ENCODE measurements at regions not wholly inside any gene's neighbourhood (a gene's known extent, or its start where the extent isn't known, plus 50 kb on each side); places are given as distances from the start of the nearest gene placed in this dataset.

GRCh38 chr11:128214263-128214662, 373.1 kb downstream of the ETS1 start:
- DNase-seq: no peak

- DNase-seq: no peak
Measured at GRCh38 chr11:128213461-128213860, 373.9 kb downstream of the ETS1 start.

GRCh38 chr11:128212324-128212723, 375.0 kb downstream of the ETS1 start:
- DNase-seq: no peak

- DNase-seq: no peak
Measured at GRCh38 chr11:128210148-128210940, 377.0 kb downstream of the ETS1 start.

- no peak for DNase-seq
Measured at GRCh38 chr11:128209138-128209435, 378.3 kb downstream of the ETS1 start.

- no peak for DNase-seq
Measured at GRCh38 chr11:128208329-128209137, 378.8 kb downstream of the ETS1 start.

- no peak for DNase-seq
Measured at GRCh38 chr11:128207861-128208321, 379.5 kb downstream of the ETS1 start.

- no peak for DNase-seq
Measured at GRCh38 chr11:128206461-128206860, 380.9 kb downstream of the ETS1 start.

GRCh38 chr11:128205796-128206195, 381.6 kb downstream of the ETS1 start:
- DNase-seq: no peak

- DNase-seq: no peak
Measured at GRCh38 chr11:128204898-128205297, 382.5 kb downstream of the ETS1 start.

GRCh38 chr11:128201801-128202200, 385.6 kb downstream of the ETS1 start:
- no peak for DNase-seq

GRCh38 chr11:128201009-128201408, 386.3 kb downstream of the ETS1 start:
- no peak for DNase-seq

GRCh38 chr11:128200467-128200866, 386.9 kb downstream of the ETS1 start:
- no peak for DNase-seq

- no peak for DNase-seq
Measured at GRCh38 chr11:128198216-128198772, 389.1 kb downstream of the ETS1 start.

- DNase-seq: no peak
Measured at GRCh38 chr11:128196235-128196634, 391.1 kb downstream of the ETS1 start.

- no peak for DNase-seq
Measured at GRCh38 chr11:128195756-128196155, 391.6 kb downstream of the ETS1 start.

- DNase-seq: no peak
Measured at GRCh38 chr11:128195057-128195751, 392.2 kb downstream of the ETS1 start.

- DNase-seq: no peak
Measured at GRCh38 chr11:128194216-128194615, 393.1 kb downstream of the ETS1 start.

GRCh38 chr11:128193615-128194014, 393.7 kb downstream of the ETS1 start:
- no peak for DNase-seq

GRCh38 chr11:128190312-128190711, 397.0 kb downstream of the ETS1 start:
- no peak for DNase-seq

- DNase-seq: no peak
Measured at GRCh38 chr11:128189823-128190222, 397.5 kb downstream of the ETS1 start.

- DNase-seq: no peak
Measured at GRCh38 chr11:128188346-128189004, 398.9 kb downstream of the ETS1 start.

- no peak for DNase-seq
Measured at GRCh38 chr11:128187835-128188234, 399.5 kb downstream of the ETS1 start.

Measured in SHP77 (cell line).